ENCODE measurements at regions not wholly inside any gene's neighbourhood (a gene's known extent, or its start where the extent isn't known, plus 50 kb on each side); places are given as distances from the start of the nearest gene placed in this dataset.

- no peak overlapping the region for H3K4me2 ChIP-seq (ENCODE audit: low read length)
- no peak overlapping the region for H3K27ac ChIP-seq
- no peak overlapping the region for H3K4me3 ChIP-seq (ENCODE audit: low read depth, low read length)
- H3K36me3 ChIP-seq (ENCODE audit: control insufficient read depth, insufficient read depth, low read length) = no peaks in the 10 kb centered on the region
- TF ChIP-seq CTCF (IDR thresholded peaks at IDR 0.05) = no peak
- no peaks in the 10 kb centered on the region for H3K9me3 ChIP-seq (ENCODE audit: control insufficient read depth, low read length)
- no peaks in the 10 kb centered on the region for H3K27me3 ChIP-seq (ENCODE audit: control insufficient read depth, insufficient read depth, low read length)
- no peaks in the 10 kb centered on the region for H3K4me1 ChIP-seq
- H3K79me2 ChIP-seq = no peaks in the 10 kb centered on the region
- no peak overlapping the region for H3K9ac ChIP-seq
- H2AFZ ChIP-seq = no peak overlapping the region
Observed at GRCh38 chr7:26593896-26594295, 270.5 kb downstream of the SKAP2 start.

- no peak overlapping the region for H3K27ac ChIP-seq
- TF ChIP-seq CTCF (IDR thresholded peaks at IDR 0.05) = no peak
- no peaks in the 10 kb centered on the region for H3K9me3 ChIP-seq (ENCODE audit: control insufficient read depth, low read length)
Observed at GRCh38 chr7:26594553-26594952, 269.8 kb downstream of the SKAP2 start.

GRCh38 chr7:26598867-26599266 is 265.5 kb downstream of the SKAP2 start:
- no peaks in the 10 kb centered on the region for H3K79me2 ChIP-seq
- no peak overlapping the region for H3K9ac ChIP-seq
- H3K27me3 ChIP-seq (ENCODE audit: control insufficient read depth, insufficient read depth, low read length) = no peaks in the 10 kb centered on the region
- no peak overlapping the region for H3K4me3 ChIP-seq (ENCODE audit: low read depth, low read length)
- no peak overlapping the region for H2AFZ ChIP-seq
- H3K9me3 ChIP-seq (ENCODE audit: control insufficient read depth, low read length) = no peaks in the 10 kb centered on the region
- H3K27ac ChIP-seq = no peak overlapping the region
- no peaks in the 10 kb centered on the region for H3K36me3 ChIP-seq (ENCODE audit: control insufficient read depth, insufficient read depth, low read length)
- no peaks in the 10 kb centered on the region for H3K4me1 ChIP-seq
- H3K4me2 ChIP-seq (ENCODE audit: low read length) = no peak overlapping the region
- TF ChIP-seq CTCF (IDR thresholded peaks at IDR 0.05) = no peak

More at GRCh38 chr7:26594553-26594952, 269.8 kb downstream of the SKAP2 start:
- H3K4me2 ChIP-seq (ENCODE audit: low read length) = no peak overlapping the region
- no peak overlapping the region for H3K4me3 ChIP-seq (ENCODE audit: low read depth, low read length)
- no peaks in the 10 kb centered on the region for H3K36me3 ChIP-seq (ENCODE audit: control insufficient read depth, insufficient read depth, low read length)
- H3K9ac ChIP-seq = no peak overlapping the region
- no peaks in the 10 kb centered on the region for H3K4me1 ChIP-seq
- no peak overlapping the region for H2AFZ ChIP-seq
- no peaks in the 10 kb centered on the region for H3K79me2 ChIP-seq
- no peaks in the 10 kb centered on the region for H3K27me3 ChIP-seq (ENCODE audit: control insufficient read depth, insufficient read depth, low read length)

- Histone ChIP-seq H3K9ac (no peak overlapping the region), H3K9me3 (ENCODE audit: control insufficient read depth, low read length) (no peaks in the 10 kb centered on the region), H3K27ac (no peak overlapping the region), H3K4me1 (no peaks in the 10 kb centered on the region), H3K79me2 (no peaks in the 10 kb centered on the region), H3K36me3 (ENCODE audit: control insufficient read depth, insufficient read depth, low read length) (no peaks in the 10 kb centered on the region), H3K4me3 (ENCODE audit: low read depth, low read length) (no peak overlapping the region), H2AFZ (no peak overlapping the region), H3K27me3 (ENCODE audit: control insufficient read depth, insufficient read depth, low read length) (no peaks in the 10 kb centered on the region), H3K4me2 (ENCODE audit: low read length) (no peak overlapping the region)
- TF ChIP-seq CTCF (IDR thresholded peaks at IDR 0.05) = no peak
Observed at GRCh38 chr7:26599982-26600381, 264.4 kb downstream of the SKAP2 start.

GRCh38 chr7:26600411-26600810 is 264.0 kb downstream of the SKAP2 start:
- Histone ChIP-seq H3K36me3 (ENCODE audit: control insufficient read depth, insufficient read depth, low read length) (no peaks in the 10 kb centered on the region), H3K79me2 (no peaks in the 10 kb centered on the region), H3K4me2 (ENCODE audit: low read length) (no peak overlapping the region), H3K4me1 (no peaks in the 10 kb centered on the region), H3K4me3 (ENCODE audit: low read depth, low read length) (no peak overlapping the region), H3K27ac (no peak overlapping the region), H2AFZ (no peak overlapping the region), H3K9me3 (ENCODE audit: control insufficient read depth, low read length) (no peaks in the 10 kb centered on the region), H3K9ac (no peak overlapping the region), H3K27me3 (ENCODE audit: control insufficient read depth, insufficient read depth, low read length) (no peaks in the 10 kb centered on the region)
- TF ChIP-seq CTCF (IDR thresholded peaks at IDR 0.05) = no peak

Data from parathyroid adenoma (tissue), 2 donors.